Activated B cell treated with CpG ODN at 0.5 μM for 24 hours (primary cell): ENCODE measurements at regions not wholly inside any gene's neighbourhood (a gene's known extent, or its start where the extent isn't known, plus 50 kb on each side); places are given as distances from the start of the nearest gene placed in this dataset.

Experiments used
- ATAC-seq: fragments of 200-7000 bp; cut with Tn5 transposase; one replicate; pipeline ENCODE4 v1.10.0; 2021; ENCODE audit warnings: low read depth, mild to moderate bottlenecking, moderate library complexity
- CTCF ChIA-PET: fragments of 350-600 bp; sonication (Branson Sonifier 250); formaldehyde crosslinking; loops from one replicate; lab custom pipeline; 2021; ENCODE audit warnings: antibody characterized with exemption; lab: Charles Lee
- POLR2A ChIA-PET: fragments of 350-600 bp; sonication (Branson Sonifier 250); formaldehyde crosslinking; loops from one replicate; lab custom pipeline; 2021; ENCODE audit warnings: antibody characterized with exemption; lab: Charles Lee
- DNase-seq: peaks from one replicate; pipeline ENCODE4 v3.0.0; 2022
- H3K27ac Mint-ChIP-seq: one replicate; pipeline ENCODE4 v1.8.0; 2020; ENCODE audit warnings: mixed read lengths
- H3K27me3 Mint-ChIP-seq: one replicate; pipeline ENCODE4 v1.8.0; 2021; ENCODE audit warnings: mixed read lengths
- H3K36me3 Mint-ChIP-seq: one replicate; pipeline ENCODE4 v1.8.0; 2021; ENCODE audit warnings: low read depth, mixed read lengths
- H3K4me1 Mint-ChIP-seq: one replicate; pipeline ENCODE4 v1.8.0; 2021; ENCODE audit warnings: mixed read lengths
- H3K4me3 Mint-ChIP-seq: one replicate; pipeline ENCODE4 v1.8.0; 2020; ENCODE audit warnings: mild to moderate bottlenecking, mixed read lengths
- H3K9me3 Mint-ChIP-seq: one replicate; pipeline ENCODE4 v1.8.0; 2020; ENCODE audit warnings: mixed read lengths
- intact Hi-C: fragments of 100-400 bp; cut with micrococcal nuclease; formaldehyde crosslinking; loops from one replicate; pipeline ENCODE4 v1.15.1; 2024
- TF ChIP-seq, protein P1 (sequence below): fragments of 200-600 bp; IDR thresholded peaks from one replicate; pipeline ENCODE4 v1.8.0; 2022; ENCODE audit warnings: antibody characterized with exemption, mild to moderate bottlenecking

DNA sequence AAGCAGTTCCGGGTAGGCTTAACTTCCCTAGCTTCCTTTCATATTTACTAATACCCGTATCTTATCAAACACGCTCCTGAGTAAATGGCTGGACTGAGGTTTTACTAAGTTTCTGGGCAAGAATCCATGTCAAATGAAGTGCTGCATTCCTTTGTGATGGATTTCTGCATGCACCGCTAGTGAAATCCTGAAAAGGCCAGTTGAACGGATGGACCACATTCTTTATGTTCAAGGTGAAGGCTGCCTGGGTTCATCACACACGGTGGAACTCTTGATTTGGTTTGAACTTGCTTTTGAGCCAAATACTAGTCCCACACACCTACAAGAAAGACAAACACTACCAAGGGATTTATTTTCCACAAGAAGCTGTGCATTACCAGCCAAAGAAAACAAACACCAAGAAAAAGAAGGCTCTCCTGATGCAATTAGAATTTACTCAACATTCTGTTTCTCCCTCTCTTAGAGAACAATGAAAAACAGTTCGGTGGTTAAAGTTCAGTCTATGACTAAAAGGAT is 255.0 kb upstream of the SEMA3C start:
- ATAC-seq = no peak
- CTCF ChIA-PET = no interaction called here
- no peaks in the 10 kb centered on the region for H3K27me3 Mint-ChIP-seq
- DNase-seq = no peak
- POLR2A ChIA-PET = no interaction called here
- H3K4me1 Mint-ChIP-seq = no peaks in the 10 kb centered on the region
- TF ChIP-seq, protein P1, sequence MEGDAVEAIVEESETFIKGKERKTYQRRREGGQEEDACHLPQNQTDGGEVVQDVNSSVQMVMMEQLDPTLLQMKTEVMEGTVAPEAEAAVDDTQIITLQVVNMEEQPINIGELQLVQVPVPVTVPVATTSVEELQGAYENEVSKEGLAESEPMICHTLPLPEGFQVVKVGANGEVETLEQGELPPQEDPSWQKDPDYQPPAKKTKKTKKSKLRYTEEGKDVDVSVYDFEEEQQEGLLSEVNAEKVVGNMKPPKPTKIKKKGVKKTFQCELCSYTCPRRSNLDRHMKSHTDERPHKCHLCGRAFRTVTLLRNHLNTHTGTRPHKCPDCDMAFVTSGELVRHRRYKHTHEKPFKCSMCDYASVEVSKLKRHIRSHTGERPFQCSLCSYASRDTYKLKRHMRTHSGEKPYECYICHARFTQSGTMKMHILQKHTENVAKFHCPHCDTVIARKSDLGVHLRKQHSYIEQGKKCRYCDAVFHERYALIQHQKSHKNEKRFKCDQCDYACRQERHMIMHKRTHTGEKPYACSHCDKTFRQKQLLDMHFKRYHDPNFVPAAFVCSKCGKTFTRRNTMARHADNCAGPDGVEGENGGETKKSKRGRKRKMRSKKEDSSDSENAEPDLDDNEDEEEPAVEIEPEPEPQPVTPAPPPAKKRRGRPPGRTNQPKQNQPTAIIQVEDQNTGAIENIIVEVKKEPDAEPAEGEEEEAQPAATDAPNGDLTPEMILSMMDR = no peak
- no peak overlapping the region for H3K4me3 Mint-ChIP-seq
- H3K36me3 Mint-ChIP-seq = no peaks in the 10 kb centered on the region
- no peak overlapping the region for H3K27ac Mint-ChIP-seq
- H3K9me3 Mint-ChIP-seq = peaks cover 13% of the 10 kb centered on the region
- intact Hi-C loops = no loop called here

DNA sequence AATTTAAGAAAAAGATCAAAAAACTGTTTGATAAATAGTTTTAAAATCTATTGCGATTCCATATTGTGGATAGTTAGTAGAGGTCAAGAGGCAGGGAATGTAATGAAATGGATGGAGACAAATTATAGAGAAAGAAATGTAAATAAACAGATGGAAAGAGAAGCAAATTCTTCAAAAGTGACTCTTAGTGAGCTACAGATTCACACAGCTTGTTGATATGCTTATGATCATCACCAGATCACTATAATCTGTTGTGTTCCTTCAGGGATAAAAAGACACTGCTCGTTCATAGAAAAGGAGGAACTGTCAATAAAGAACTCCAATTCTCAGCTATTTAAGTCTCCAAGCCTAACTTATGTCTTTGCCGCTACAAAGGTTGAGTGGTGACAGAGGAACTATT is 251.4 kb upstream of the SEMA3C start:
- Mint-ChIP-seq H3K27me3 (no peaks in the 10 kb centered on the region), H3K9me3 (peaks cover 5% of the 10 kb centered on the region), H3K4me3 (no peak overlapping the region), H3K27ac (no peak overlapping the region), H3K36me3 (no peaks in the 10 kb centered on the region), H3K4me1 (no peaks in the 10 kb centered on the region)
- ChIA-PET POLR2A (no interaction called here), CTCF (no interaction called here)
- TF ChIP-seq, protein P1 = no peak
- ATAC-seq (no peak), DNase-seq (no peak)
- intact Hi-C loops = no loop called here

DNA sequence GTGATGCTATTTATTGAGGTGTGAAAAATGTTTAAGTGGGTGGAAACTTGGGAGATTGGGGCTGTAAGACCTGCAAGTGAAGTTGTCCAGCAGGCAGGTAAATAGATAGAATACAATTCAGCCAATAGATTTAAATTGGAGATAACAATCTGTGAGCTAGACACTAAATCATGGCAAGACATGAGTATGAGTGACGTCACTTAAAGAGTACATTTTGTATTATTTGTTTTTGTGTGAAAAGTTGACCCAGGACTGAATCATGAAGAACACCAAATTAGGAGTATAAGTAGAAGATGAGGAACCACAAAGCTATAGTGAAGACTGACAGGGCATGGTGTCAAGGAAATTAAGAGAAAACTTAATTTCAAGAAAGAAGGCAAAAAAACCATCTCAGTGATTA is 249.1 kb upstream of the SEMA3C start:
- Mint-ChIP-seq H3K27ac (no peak overlapping the region), H3K27me3 (no peaks in the 10 kb centered on the region), H3K9me3 (peaks cover 3% of the 10 kb centered on the region), H3K4me1 (no peaks in the 10 kb centered on the region), H3K36me3 (no peaks in the 10 kb centered on the region), H3K4me3 (no peak overlapping the region)
- ATAC-seq = no peak
- ChIA-PET CTCF (no interaction called here), POLR2A (no interaction called here)
- intact Hi-C loops = loop anchor here (5.0 kb wide), 1 partner anchor 81 kb away; no protein-coding TSS in a partner anchor
- no peak for DNase-seq
- TF ChIP-seq, protein P1 = no peak

DNA sequence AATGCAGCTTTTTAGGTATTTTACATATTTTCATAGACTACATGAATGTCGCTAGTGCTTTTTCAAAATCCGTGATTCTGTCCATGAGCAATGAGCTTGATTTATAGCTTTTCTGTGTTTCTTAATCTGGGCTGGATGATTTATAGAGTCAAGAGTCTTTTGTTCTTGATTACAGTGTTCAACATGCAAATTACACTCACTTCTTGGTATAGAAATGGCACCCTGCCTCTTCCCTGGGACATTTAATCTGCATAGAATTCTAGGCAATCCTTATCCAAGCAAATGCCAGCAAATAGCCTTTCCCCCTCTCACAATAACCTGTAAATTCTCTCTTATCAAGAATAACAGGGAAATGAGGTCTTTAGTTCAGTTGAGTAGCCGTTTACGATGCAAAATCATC is 246.2 kb upstream of the SEMA3C start:
- no peak overlapping the region for H3K27ac Mint-ChIP-seq
- H3K27me3 Mint-ChIP-seq = no peaks in the 10 kb centered on the region
- DNase-seq = no peak
- TF ChIP-seq, protein P1 = no peak
- POLR2A ChIA-PET = no interaction called here
- no peaks in the 10 kb centered on the region for H3K9me3 Mint-ChIP-seq
- no peaks in the 10 kb centered on the region for H3K4me1 Mint-ChIP-seq
- intact Hi-C loops = loop anchor here (5.0 kb wide), 1 partner anchor 78 kb away; no protein-coding TSS in a partner anchor
- ATAC-seq = no peak
- H3K4me3 Mint-ChIP-seq = no peak overlapping the region
- CTCF ChIA-PET = no interaction called here
- no peaks in the 10 kb centered on the region for H3K36me3 Mint-ChIP-seq

DNA sequence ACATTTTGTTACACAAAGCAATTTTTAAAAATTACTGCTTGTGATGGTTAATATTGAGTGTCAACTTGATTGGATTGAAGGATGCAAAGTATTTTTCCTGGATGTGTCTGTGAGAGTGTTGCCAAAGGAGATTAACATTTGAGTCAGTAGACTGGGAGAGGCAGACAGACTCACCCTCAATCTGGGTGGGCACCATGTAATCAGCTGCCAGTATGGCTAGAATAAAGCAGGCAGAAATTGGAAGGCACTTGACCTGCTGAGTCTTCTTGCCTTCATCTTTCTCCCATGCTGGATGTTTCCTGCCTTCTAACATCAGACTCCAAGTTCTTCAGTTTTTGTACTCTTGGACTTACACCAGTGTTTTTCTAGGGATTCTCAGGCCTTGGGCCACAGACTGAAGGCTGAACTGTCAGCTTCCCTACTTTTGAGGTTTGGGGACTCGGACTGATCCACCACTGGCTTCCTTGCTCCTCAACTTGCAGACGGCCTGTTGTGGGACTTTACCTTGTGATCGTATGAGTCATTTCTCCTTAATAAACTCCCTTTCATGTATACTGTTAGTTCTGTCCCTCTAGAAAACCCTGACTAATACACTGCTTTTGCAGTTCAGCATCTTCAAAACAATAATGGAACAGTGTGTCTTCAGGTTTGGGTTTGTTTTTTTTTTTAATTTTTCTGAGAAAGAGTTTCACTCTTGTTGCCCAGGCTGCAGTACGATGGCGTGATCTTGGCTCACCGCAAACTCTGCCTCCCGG is 244.1 kb upstream of the SEMA3C start:
- ATAC-seq (no peak), DNase-seq (no peak)
- intact Hi-C loops = no loop called here
- ChIA-PET CTCF (no interaction called here), POLR2A (no interaction called here)
- Mint-ChIP-seq H3K27ac (no peak overlapping the region), H3K9me3 (no peaks in the 10 kb centered on the region), H3K4me1 (no peaks in the 10 kb centered on the region), H3K4me3 (no peak overlapping the region), H3K27me3 (no peaks in the 10 kb centered on the region), H3K36me3 (no peaks in the 10 kb centered on the region)
- TF ChIP-seq, protein P1 = no peak
